ENCODE measurements at regions not wholly inside any gene's neighbourhood (a gene's known extent, or its start where the extent isn't known, plus 50 kb on each side); places are given as distances from the start of the nearest gene placed in this dataset.

GRCh38 chr5:2627867-2628266 lies 123.6 kb downstream of the IRX2 start:
- intact Hi-C loops (cut with DNase I; ENCODE audit: low total_unique reads) = no loop called here
- H3K4me3 ChIP-seq (ENCODE audit: low read depth, poor library complexity, severe bottlenecking) = no peak overlapping the region
- no peak for TF ChIP-seq POLR2A (IDR thresholded peaks at IDR 0.05)
- no peak for TF ChIP-seq CTCF (IDR thresholded peaks at IDR 0.05)
- 89% methylated on average over 13 of the region's 13 CpGs for WGBS, 2 donors
- no peak for DNase-seq (ENCODE audit: low spot score in 2 of 2)

GRCh38 chr5:2626572-2626971 lies 124.9 kb downstream of the IRX2 start:
- TF ChIP-seq POLR2A (IDR thresholded peaks at IDR 0.05) (no peak), CTCF (IDR thresholded peaks at IDR 0.05) (no peak)
- intact Hi-C loops (cut with DNase I; ENCODE audit: low total_unique reads) = no loop called here
- DNase-seq (ENCODE audit: low spot score in 2 of 2) = no peak
- no peak overlapping the region for H3K4me3 ChIP-seq (ENCODE audit: low read depth, poor library complexity, severe bottlenecking)
- WGBS, 2 donors = 71 to 100% methylated on average over 2 of the region's 2 CpGs

GRCh38 chr5:2622866-2623265 lies 128.6 kb downstream of the IRX2 start:
- intact Hi-C loops (cut with DNase I; ENCODE audit: low total_unique reads) = no loop called here
- no peak for DNase-seq (ENCODE audit: low spot score in 2 of 2)
- 79 to 80% methylated on average over 5 of the region's 5 CpGs for WGBS, 2 donors
- TF ChIP-seq CTCF (IDR thresholded peaks at IDR 0.05) (no peak), POLR2A (IDR thresholded peaks at IDR 0.05) (no peak)
- no peak overlapping the region for H3K4me3 ChIP-seq (ENCODE audit: low read depth, poor library complexity, severe bottlenecking)

GRCh38 chr5:2621631-2622030 lies 129.8 kb downstream of the IRX2 start:
- no peak for TF ChIP-seq CTCF (IDR thresholded peaks at IDR 0.05)
- no peak for TF ChIP-seq POLR2A (IDR thresholded peaks at IDR 0.05)
- 88 to 93% methylated on average over 8 of the region's 8 CpGs for WGBS, 2 donors
- DNase-seq (ENCODE audit: low spot score in 2 of 2) = no peak
- no peak overlapping the region for H3K4me3 ChIP-seq (ENCODE audit: low read depth, poor library complexity, severe bottlenecking)
- intact Hi-C loops (cut with DNase I; ENCODE audit: low total_unique reads) = no loop called here

- H3K4me3 ChIP-seq (ENCODE audit: low read depth, poor library complexity, severe bottlenecking) = no peak overlapping the region
- DNase-seq (ENCODE audit: low spot score in 2 of 2) = no peak
- intact Hi-C loops (cut with DNase I; ENCODE audit: low total_unique reads) = no loop called here
- TF ChIP-seq POLR2A (IDR thresholded peaks at IDR 0.05) = no peak
- no peak for TF ChIP-seq CTCF (IDR thresholded peaks at IDR 0.05)
- 65 to 82% methylated on average over 6 of the region's 6 CpGs for WGBS, 2 donors
Observed at GRCh38 chr5:2619216-2619615, 132.3 kb downstream of the IRX2 start.

GRCh38 chr5:2617461-2617860 lies 134.0 kb downstream of the IRX2 start:
- DNase-seq (ENCODE audit: low spot score in 2 of 2) = peak in 1 of 2 donors; percentile 50
- intact Hi-C loops (cut with DNase I; ENCODE audit: low total_unique reads) = no loop called here
- TF ChIP-seq POLR2A (IDR thresholded peaks at IDR 0.05) (no peak), CTCF (IDR thresholded peaks at IDR 0.05) (no peak)
- WGBS, 2 donors = 68 to 70% methylated on average over 5 of the region's 5 CpGs
- H3K4me3 ChIP-seq (ENCODE audit: low read depth, poor library complexity, severe bottlenecking) = no peak overlapping the region

All from lower leg skin (tissue), 4 donors.